GM23338 (cell line): ENCODE measurements at regions not wholly inside any gene's neighbourhood (a gene's known extent, or its start where the extent isn't known, plus 50 kb on each side); places are given as distances from the start of the nearest gene placed in this dataset.

Experiments used
- ATAC-seq: fragments of 200-7000 bp; cut with Tn5 transposase; 3 replicates; pipeline ENCODE4 v1.9.1; 2020
- DNase-seq: peaks from one replicate; pipeline ENCODE4 v3.0.0-alpha.2; 2015; ENCODE audit warnings: low spot score
- H2AFZ ChIP-seq: fragments of 200-600 bp; sonication (generic); 2 replicates; pipeline ENCODE4 v1.8.0; 2016; ENCODE audit warnings: antibody characterized with exemption, mild to moderate bottlenecking, moderate library complexity
- H3F3A ChIP-seq: fragments of 200-600 bp; sonication (generic); replicated peaks from 2 replicates; pipeline ENCODE4 v1.8.0; 2017; ENCODE audit warnings: antibody characterized with exemption, mixed run types, low read depth
- H3K27ac ChIP-seq: fragments of 200-600 bp; sonication (generic); 2 replicates; pipeline ENCODE4 v1.6.1; 2016; ENCODE audit warnings: low read depth
- H3K27me3 ChIP-seq: fragments of 200-600 bp; sonication (generic); 2 replicates; pipeline ENCODE4 v1.8.0; 2016; ENCODE audit warnings: mild to moderate bottlenecking, mixed run types, moderate library complexity; ENCODE audit not compliant: insufficient read depth
- H3K36me3 ChIP-seq: fragments of 200-600 bp; sonication (generic); 2 replicates; pipeline ENCODE4 v1.8.0; 2016; ENCODE audit warnings: mild to moderate bottlenecking; ENCODE audit not compliant: insufficient read depth
- H3K4me1 ChIP-seq: fragments of 200-600 bp; sonication (generic); 2 replicates; pipeline ENCODE4 v1.8.0; 2016; ENCODE audit warnings: mild to moderate bottlenecking, moderate library complexity; ENCODE audit not compliant: insufficient read depth
- H3K4me2 ChIP-seq: fragments of 200-600 bp; sonication (generic); 2 replicates; pipeline ENCODE4 v1.7.1; 2017; ENCODE audit warnings: mixed run types
- H3K4me3 ChIP-seq: fragments of 200-600 bp; sonication (generic); 2 replicates; pipeline ENCODE4 v1.6.1; 2016; ENCODE audit warnings: mixed run types
- H3K79me2 ChIP-seq: fragments of 200-600 bp; sonication (generic); replicated peaks from 2 replicates; pipeline ENCODE4 v1.8.0; 2017; ENCODE audit warnings: mild to moderate bottlenecking; ENCODE audit not compliant: insufficient read depth
- H3K9me2 ChIP-seq: fragments of 200-600 bp; sonication (generic); 2 replicates; pipeline ENCODE4 v1.8.0; 2017; ENCODE audit not compliant: insufficient read depth
- H4K20me1 ChIP-seq: fragments of 200-600 bp; sonication (generic); replicated peaks from 2 replicates; pipeline ENCODE4 v1.8.0; 2017; ENCODE audit warnings: mild to moderate bottlenecking; ENCODE audit not compliant: insufficient read depth
- H3K27ac Mint-ChIP-seq: 2 replicates; pipeline ENCODE4 v1.8.0; 2020; ENCODE audit warnings: inconsistent platforms, mild to moderate bottlenecking, moderate library complexity, mixed read lengths
- H3K27me3 Mint-ChIP-seq: 3 replicates; pipeline ENCODE4 v1.8.0; 2022; ENCODE audit warnings: low read depth, mild to moderate bottlenecking, moderate library complexity, mixed read lengths, inconsistent platforms; ENCODE audit not compliant: insufficient read depth, poor library complexity
- H3K36me3 Mint-ChIP-seq: 3 replicates; pipeline ENCODE4 v1.8.0; 2021; ENCODE audit warnings: low read depth, mild to moderate bottlenecking, inconsistent platforms, moderate library complexity, mixed read lengths
- H3K4me1 Mint-ChIP-seq: 3 replicates; pipeline ENCODE4 v1.8.0; 2020; ENCODE audit warnings: mild to moderate bottlenecking, inconsistent platforms, mixed read lengths
- H3K4me3 Mint-ChIP-seq: 3 replicates; pipeline ENCODE4 v1.8.0; 2021; ENCODE audit warnings: moderate library complexity, mild to moderate bottlenecking, inconsistent platforms, mixed read lengths
- H3K9me3 Mint-ChIP-seq: 3 replicates; pipeline ENCODE4 v1.8.0; 2020; ENCODE audit warnings: moderate library complexity, mild to moderate bottlenecking, inconsistent platforms, mixed read lengths
- CREB1 ChIP-seq: fragments of 250-450 bp; sonication (Bioruptor Pico); IDR thresholded peaks from 2 replicates; pipeline ENCODE4 v1.5.0; 2020; ENCODE audit warnings: low read depth, mild to moderate bottlenecking, moderate library complexity
- CTCF ChIP-seq, 2 experiments: fragments of 200-600 bp in 1 of 2; sonication (generic) in 1 of 2; conservative IDR thresholded peaks; 2 replicates each; pipeline versions ENCODE4 v1.5.1 to v1.6.1; 2016 to 2017; ENCODE audit warnings: antibody characterized with exemption in 2 of 2, low read depth in 2 of 2, mild to moderate bottlenecking in 2 of 2, moderate library complexity in 1 of 2
- ETS1 ChIP-seq: IDR thresholded peaks from 2 replicates; pipeline ENCODE4 v1.6.1; 2016; ENCODE audit warnings: antibody characterized with exemption
- EZH2 ChIP-seq: fragments of 200-600 bp; sonication (generic); IDR thresholded peaks from one replicate; pipeline ENCODE4 v1.8.0; 2017; ENCODE audit warnings: antibody characterized with exemption, mild to moderate bottlenecking, low read depth; ENCODE audit not compliant: unreplicated experiment
- EZH2phosphoT487 ChIP-seq: fragments of 200-600 bp; sonication (generic); IDR thresholded peaks from one replicate; pipeline ENCODE4 v1.8.1; 2018; ENCODE audit warnings: antibody characterized with exemption; ENCODE audit not compliant: unreplicated experiment
- JUNB ChIP-seq: IDR thresholded peaks from one replicate; pipeline ENCODE4 v1.6.1; 2016; ENCODE audit warnings: antibody characterized with exemption; ENCODE audit not compliant: unreplicated experiment
- REST ChIP-seq: IDR thresholded peaks from one replicate; pipeline ENCODE4 v1.6.1; 2018; ENCODE audit warnings: antibody characterized with exemption; ENCODE audit not compliant: unreplicated experiment
- STAT1 ChIP-seq: IDR thresholded peaks from one replicate; pipeline ENCODE4 v1.6.1; 2016; ENCODE audit warnings: antibody characterized with exemption; ENCODE audit not compliant: unreplicated experiment
- ZNF331 ChIP-seq: fragments of 250-450 bp; sonication (Bioruptor Pico); IDR thresholded peaks from 2 replicates; pipeline ENCODE4 v1.5.0; 2020; ENCODE audit warnings: low read depth, mild to moderate bottlenecking, moderate library complexity
- ZNF462 ChIP-seq: fragments of 250-450 bp; sonication (Bioruptor Pico); IDR thresholded peaks from 2 replicates; pipeline ENCODE4 v1.5.0; 2020; ENCODE audit warnings: mild to moderate bottlenecking, moderate library complexity

GRCh38 chr20:52076164-52076563 is 115.4 kb downstream of the ZFP64 start (continued):
- TF ChIP-seq REST: no peak
- TF ChIP-seq EZH2phosphoT487: no peak
- TF ChIP-seq CTCF (conservative IDR thresholded peaks at IDR 0.05; ENCODE audit: low read depth in 2 of 2): no peak
- TF ChIP-seq JUNB: no peak
- no peak for TF ChIP-seq ZNF331

DNA sequence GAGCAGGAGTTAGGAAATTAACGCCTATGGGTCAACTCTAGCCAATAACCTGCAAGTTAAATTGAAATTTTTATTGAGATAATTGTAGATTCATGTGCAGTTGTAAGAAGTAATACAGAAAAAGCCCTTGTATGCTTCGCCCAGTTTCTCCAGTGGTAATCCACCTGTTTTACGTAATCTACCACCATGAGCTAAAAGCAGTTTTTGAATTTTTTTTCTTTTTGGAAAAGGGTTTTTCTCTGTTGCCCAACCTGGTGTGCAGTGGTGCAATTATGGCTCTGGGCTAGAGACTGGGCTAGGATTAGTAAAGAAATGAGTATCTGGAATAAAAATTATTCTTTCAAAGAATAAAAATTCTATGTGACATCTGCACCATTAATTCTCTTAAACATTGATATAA is 116.2 kb downstream of the ZFP64 start:
- Histone ChIP-seq H2AFZ (no peak overlapping the region), H3K4me2 (no peak overlapping the region), H3K27me3 (no peaks in the 10 kb centered on the region), H4K20me1 (no peaks in the 10 kb centered on the region), H3K27ac (no peak overlapping the region), H3F3A (no peaks in the 10 kb centered on the region), H3K79me2 (no peaks in the 10 kb centered on the region), H3K36me3 (no peaks in the 10 kb centered on the region), H3K4me1 (no peaks in the 10 kb centered on the region), H3K9me2 (no peaks in the 10 kb centered on the region), H3K4me3 (no peak overlapping the region)
- Mint-ChIP-seq H3K27ac (no peak overlapping the region), H3K36me3 (peaks cover 7% of the 10 kb centered on the region; the same call in 2 of the 3 replicates), H3K4me3 (no peak overlapping the region), H3K27me3 (peaks cover 1% of the 10 kb centered on the region), H3K4me1 (no peaks in the 10 kb centered on the region; the same call in 2 of the 3 replicates), H3K9me3 (no peaks in the 10 kb centered on the region)
- ATAC-seq: no peak
- DNase-seq: no peak
- TF ChIP-seq ZNF331 (no peak), ZNF462 (CRISPR knock-in tag) (no peak), STAT1 (no peak), EZH2phosphoT487 (no peak), ETS1 (no peak), JUNB (no peak), CTCF (conservative IDR thresholded peaks at IDR 0.05; ENCODE audit: low read depth in 2 of 2) (no peak), CREB1 (CRISPR knock-in tag) (no peak), EZH2 (no peak)
